NCI-H1048 (cell line): ENCODE measurements at regions not wholly inside any gene's neighbourhood (a gene's known extent, or its start where the extent isn't known, plus 50 kb on each side); places are given as distances from the start of the nearest gene placed in this dataset.
A peak's percentile ranks its signal among the peaks of the same experiment; 100 is the strongest.
"Not testable (repeated sequence)": the region's sequence is repeated elsewhere in the genome, so short reads cannot be mapped to it uniquely, and the experiment has no call there.

Experiments
- DNase-seq: peaks from one replicate; lab custom pipeline; 2025; lab: John Stamatoyannopoulos, UW

GRCh38 chr12:104906695-104907094 lies 51.4 kb downstream of the SLC41A2 start:
- peak; percentile 8 for DNase-seq

- DNase-seq = not testable (repeated sequence)
Measured at GRCh38 chr12:104905446-104905845, 52.6 kb downstream of the SLC41A2 start.

- no peak for DNase-seq
Measured at GRCh38 chr12:104903648-104904423, 54.3 kb downstream of the SLC41A2 start.

- no peak for DNase-seq
Measured at GRCh38 chr12:104902125-104902524, 56.0 kb downstream of the SLC41A2 start.

GRCh38 chr12:104896710-104897109 lies 61.4 kb downstream of the SLC41A2 start:
- no peak for DNase-seq

GRCh38 chr12:104896146-104896545 lies 61.9 kb downstream of the SLC41A2 start:
- no peak for DNase-seq

GRCh38 chr12:104895415-104895814 lies 62.7 kb downstream of the SLC41A2 start:
- no peak for DNase-seq

- no peak for DNase-seq
Measured at GRCh38 chr12:104890476-104891096, 67.5 kb downstream of the SLC41A2 start.

- DNase-seq = no peak
Measured at GRCh38 chr12:104889735-104890134, 68.4 kb downstream of the SLC41A2 start.

GRCh38 chr12:104888892-104889291 lies 69.2 kb downstream of the SLC41A2 start:
- no peak for DNase-seq

GRCh38 chr12:104888481-104888880 lies 69.6 kb downstream of the SLC41A2 start:
- no peak for DNase-seq

- DNase-seq = no peak
Measured at GRCh38 chr12:104887452-104887851, 70.6 kb downstream of the SLC41A2 start.

GRCh38 chr12:104886418-104887401 lies 71.4 kb downstream of the SLC41A2 start:
- no peak for DNase-seq

GRCh38 chr12:104878858-104879257 lies 79.2 kb downstream of the SLC41A2 start:
- DNase-seq = not testable (repeated sequence)

GRCh38 chr12:104877103-104877705 lies 80.9 kb downstream of the SLC41A2 start:
- DNase-seq = no peak

- no peak for DNase-seq
Measured at GRCh38 chr12:104873374-104873773, 84.7 kb downstream of the SLC41A2 start.

GRCh38 chr12:104870797-104871196 lies 87.3 kb downstream of the SLC41A2 start:
- DNase-seq = no peak

- no peak for DNase-seq
Measured at GRCh38 chr12:104866291-104866690, 91.8 kb downstream of the SLC41A2 start.

- no peak for DNase-seq
Measured at GRCh38 chr12:104865080-104865479, 93.0 kb downstream of the SLC41A2 start.

GRCh38 chr12:104864668-104865067 lies 93.4 kb downstream of the SLC41A2 start:
- no peak for DNase-seq

- no peak for DNase-seq
Measured at GRCh38 chr12:104863296-104863948, 94.7 kb downstream of the SLC41A2 start.
